Omental fat pad (tissue), 3 donors: ENCODE measurements at regions not wholly inside any gene's neighbourhood (a gene's known extent, or its start where the extent isn't known, plus 50 kb on each side); places are given as distances from the start of the nearest gene placed in this dataset.

ENCODE experiments used
- ATAC-seq: fragments of 150-250 bp; one replicate; pipeline ENCODE4 v1.9.1; 2016; ENCODE audit warnings: mild to moderate bottlenecking, moderate library complexity; ENCODE audit not compliant: low FRiP score
- DNase-seq: peaks from one replicate; pipeline ENCODE4 v3.0.0-alpha.2; 2019; ENCODE audit warnings: low spot score
- CTCF ChIP-seq, 3 donors: fragments of 450-650 bp; IDR thresholded peaks; one replicate each; pipeline ENCODE4 v1.5.1; 2016 to 2017; ENCODE audit warnings: antibody characterized with exemption in 3 of 3, mild to moderate bottlenecking in 3 of 3, moderate library complexity in 2 of 3

GRCh38 chr13:74203576-74203975 lies 69.4 kb upstream of the KLF12 start:
- ATAC-seq = no peak

GRCh38 chr13:74202129-74202813 lies 68.1 kb upstream of the KLF12 start:
- no peak for DNase-seq
- ATAC-seq = no peak
- TF ChIP-seq CTCF (IDR thresholded peaks at IDR 0.05) = no peak

More at GRCh38 chr13:74203576-74203975, 69.4 kb upstream of the KLF12 start:
- DNase-seq = no peak
- TF ChIP-seq CTCF (IDR thresholded peaks at IDR 0.05) = no peak

GRCh38 chr13:74201530-74201929 lies 67.3 kb upstream of the KLF12 start:
- ATAC-seq (no peak), DNase-seq (no peak)
- TF ChIP-seq CTCF (IDR thresholded peaks at IDR 0.05) = no peak

- TF ChIP-seq CTCF (IDR thresholded peaks at IDR 0.05) = no peak
- no peak for ATAC-seq
- DNase-seq = no peak
Measured at GRCh38 chr13:74200081-74200480, 65.9 kb upstream of the KLF12 start.

- ATAC-seq (no peak), DNase-seq (no peak)
- TF ChIP-seq CTCF (IDR thresholded peaks at IDR 0.05) = no peak
Measured at GRCh38 chr13:74197677-74198429, 63.6 kb upstream of the KLF12 start.

GRCh38 chr13:74194846-74195245 lies 60.6 kb upstream of the KLF12 start:
- TF ChIP-seq CTCF (IDR thresholded peaks at IDR 0.05) = no peak
- DNase-seq = no peak
- no peak for ATAC-seq

GRCh38 chr13:74193391-74193790 lies 59.2 kb upstream of the KLF12 start:
- DNase-seq (no peak), ATAC-seq (no peak)
- no peak for TF ChIP-seq CTCF (IDR thresholded peaks at IDR 0.05)
